NCI-H2227 treated with DMSO at 0.1 percent for 48 hours (cell line): ENCODE measurements at regions not wholly inside any gene's neighbourhood (a gene's known extent, or its start where the extent isn't known, plus 50 kb on each side); places are given as distances from the start of the nearest gene placed in this dataset.
"Not testable (repeated sequence)": the region's sequence is repeated elsewhere in the genome, so short reads cannot be mapped to it uniquely, and the experiment has no call there.

ENCODE experiments used
- DNase-seq: peaks from one replicate; lab custom pipeline; 2025; lab: John Stamatoyannopoulos, UW

GRCh38 chr4:165548702-165549101, 169.9 kb downstream of the CPE start:
- DNase-seq: no peak

- DNase-seq: no peak
These were observed 174.5 kb downstream of the CPE start for GRCh38 chr4:165553221-165553810.

GRCh38 chr4:165555302-165555701, 176.5 kb downstream of the CPE start:
- no peak for DNase-seq

- DNase-seq: no peak
These were observed 177.6 kb downstream of the CPE start for GRCh38 chr4:165556383-165556782.

GRCh38 chr4:165560941-165561340, 182.1 kb downstream of the CPE start:
- no peak for DNase-seq

- no peak for DNase-seq
These were observed 185.0 kb downstream of the CPE start for GRCh38 chr4:165563851-165564250.

- no peak for DNase-seq
These were observed 190.2 kb downstream of the CPE start for GRCh38 chr4:165569031-165569430.

GRCh38 chr4:165571476-165571875, 192.7 kb downstream of the CPE start:
- DNase-seq: not testable (repeated sequence)

- no peak for DNase-seq
These were observed 201.6 kb downstream of the CPE start for GRCh38 chr4:165580351-165580905.

GRCh38 chr4:165583341-165583740, 204.5 kb downstream of the CPE start:
- no peak for DNase-seq

GRCh38 chr4:165584916-165585315, 206.1 kb downstream of the CPE start:
- no peak for DNase-seq

GRCh38 chr4:165588534-165589315, 209.9 kb downstream of the CPE start:
- no peak for DNase-seq

GRCh38 chr4:165592386-165592785, 213.6 kb downstream of the CPE start:
- DNase-seq: no peak

GRCh38 chr4:165597581-165598480, 219.0 kb downstream of the CPE start:
- DNase-seq: no peak

- DNase-seq: no peak
These were observed 222.3 kb downstream of the CPE start for GRCh38 chr4:165600959-165601683.

- DNase-seq: no peak
These were observed 223.8 kb downstream of the CPE start for GRCh38 chr4:165602621-165603020.

GRCh38 chr4:165604181-165604580, 225.4 kb downstream of the CPE start:
- no peak for DNase-seq

GRCh38 chr4:165605811-165606210, 227.0 kb downstream of the CPE start:
- DNase-seq: no peak

GRCh38 chr4:165606465-165607205, 227.8 kb downstream of the CPE start:
- DNase-seq: no peak

- no peak for DNase-seq
These were observed 230.8 kb downstream of the CPE start for GRCh38 chr4:165609653-165610052.
